SH-SY5Y (cell line): ENCODE measurements at regions not wholly inside any gene's neighbourhood (a gene's known extent, or its start where the extent isn't known, plus 50 kb on each side); places are given as distances from the start of the nearest gene placed in this dataset.

ENCODE experiments used
- GATA2 ChIP-seq: IDR thresholded peaks from 2 replicates; pipeline ENCODE4 v1.6.1; 2011; ENCODE audit warnings: mild to moderate bottlenecking, low read depth, low read length
- GATA3 ChIP-seq: IDR thresholded peaks from 2 replicates; pipeline ENCODE4 v1.6.1; 2011; ENCODE audit warnings: low read depth, mild to moderate bottlenecking, low read length, moderate library complexity

GRCh38 chr4:62133101-62133897, 933.2 kb downstream of the ADGRL3 start:
- TF ChIP-seq GATA3 (no peak), GATA2 (no peak)

- TF ChIP-seq GATA2: no peak
- no peak for TF ChIP-seq GATA3
Measured at GRCh38 chr4:62131049-62131448, 930.9 kb downstream of the ADGRL3 start.

- TF ChIP-seq GATA2: no peak
- no peak for TF ChIP-seq GATA3
Measured at GRCh38 chr4:62130637-62131036, 930.5 kb downstream of the ADGRL3 start.

- no peak for TF ChIP-seq GATA3
- no peak for TF ChIP-seq GATA2
Measured at GRCh38 chr4:62130230-62130629, 930.1 kb downstream of the ADGRL3 start.
